H7 (cell line): ENCODE measurements at regions not wholly inside any gene's neighbourhood (a gene's known extent, or its start where the extent isn't known, plus 50 kb on each side); places are given as distances from the start of the nearest gene placed in this dataset.

Source experiments
- DNase-seq: peaks from one replicate; pipeline ENCODE4 v3.0.0; 2012
- H3K27me3 ChIP-seq: 2 replicates; pipeline ENCODE4 v1.6.0; 2011; ENCODE audit warnings: mild to moderate bottlenecking, low read length; ENCODE audit not compliant: control insufficient read depth, insufficient read depth
- H3K36me3 ChIP-seq: replicated peaks from 2 replicates; pipeline ENCODE4 v1.5.1; 2011; ENCODE audit warnings: low read length; ENCODE audit not compliant: control insufficient read depth, insufficient read depth
- H3K4me3 ChIP-seq: 2 replicates; pipeline ENCODE4 v1.5.1; 2011; ENCODE audit warnings: low read depth, mild to moderate bottlenecking, control low read depth, low read length, moderate library complexity; ENCODE audit not compliant: insufficient read depth

GRCh38 chr2:181779288-181780021 is 99.1 kb upstream of the NEUROD1 start:
- Histone ChIP-seq H3K27me3 (no peaks in the 10 kb centered on the region), H3K36me3 (no peaks in the 10 kb centered on the region), H3K4me3 (no peak overlapping the region)
- DNase-seq, result no peak

GRCh38 chr2:181780047-181780651 is 99.8 kb upstream of the NEUROD1 start:
- Histone ChIP-seq H3K4me3 (no peak overlapping the region), H3K27me3 (no peaks in the 10 kb centered on the region), H3K36me3 (no peaks in the 10 kb centered on the region)
- DNase-seq, result no peak

- H3K4me3 ChIP-seq, result no peak overlapping the region
Observed at GRCh38 chr2:181780657-181781056, 100.3 kb upstream of the NEUROD1 start.

GRCh38 chr2:181781078-181781786 is 100.9 kb upstream of the NEUROD1 start:
- H3K36me3 ChIP-seq, result no peaks in the 10 kb centered on the region
- H3K27me3 ChIP-seq, result no peaks in the 10 kb centered on the region
- DNase-seq, result no peak
- H3K4me3 ChIP-seq, result no peak overlapping the region

More at GRCh38 chr2:181780657-181781056, 100.3 kb upstream of the NEUROD1 start:
- no peak for DNase-seq
- Histone ChIP-seq H3K27me3 (no peaks in the 10 kb centered on the region), H3K36me3 (no peaks in the 10 kb centered on the region)

- no peak for DNase-seq
- H3K27me3 ChIP-seq, result no peaks in the 10 kb centered on the region
- H3K36me3 ChIP-seq, result no peaks in the 10 kb centered on the region
- H3K4me3 ChIP-seq, result no peak overlapping the region
Observed at GRCh38 chr2:181782660-181783059, 102.3 kb upstream of the NEUROD1 start.

GRCh38 chr2:181784556-181784955 is 104.2 kb upstream of the NEUROD1 start:
- H3K27me3 ChIP-seq, result no peaks in the 10 kb centered on the region
- no peaks in the 10 kb centered on the region for H3K36me3 ChIP-seq
- no peak for DNase-seq
- H3K4me3 ChIP-seq, result no peak overlapping the region

GRCh38 chr2:181785691-181786344 is 105.5 kb upstream of the NEUROD1 start:
- DNase-seq, result no peak
- H3K27me3 ChIP-seq, result no peaks in the 10 kb centered on the region
- no peak overlapping the region for H3K4me3 ChIP-seq
- no peaks in the 10 kb centered on the region for H3K36me3 ChIP-seq

- no peak for DNase-seq
- no peaks in the 10 kb centered on the region for H3K27me3 ChIP-seq
- no peak overlapping the region for H3K4me3 ChIP-seq
- H3K36me3 ChIP-seq, result no peaks in the 10 kb centered on the region
Observed at GRCh38 chr2:181786371-181787228, 104.9 kb upstream of the ITPRID2 start.

- no peaks in the 10 kb centered on the region for H3K36me3 ChIP-seq
- no peak for DNase-seq
- H3K4me3 ChIP-seq, result no peak overlapping the region
- H3K27me3 ChIP-seq, result no peaks in the 10 kb centered on the region
Observed at GRCh38 chr2:181787310-181788048, 104.1 kb upstream of the ITPRID2 start.

GRCh38 chr2:181788897-181789555 is 102.5 kb upstream of the ITPRID2 start:
- no peak for DNase-seq
- H3K4me3 ChIP-seq, result no peak overlapping the region
- H3K36me3 ChIP-seq, result no peaks in the 10 kb centered on the region
- H3K27me3 ChIP-seq, result no peaks in the 10 kb centered on the region

GRCh38 chr2:181789827-181790448 is 101.6 kb upstream of the ITPRID2 start:
- DNase-seq, result no peak
- no peaks in the 10 kb centered on the region for H3K27me3 ChIP-seq
- no peaks in the 10 kb centered on the region for H3K36me3 ChIP-seq
- H3K4me3 ChIP-seq, result no peak overlapping the region

- H3K36me3 ChIP-seq, result no peaks in the 10 kb centered on the region
- DNase-seq, result no peak
- no peaks in the 10 kb centered on the region for H3K27me3 ChIP-seq
- H3K4me3 ChIP-seq, result no peak overlapping the region
Observed at GRCh38 chr2:181790716-181791649, 100.5 kb upstream of the ITPRID2 start.
